ENCODE measurements at regions not wholly inside any gene's neighbourhood (a gene's known extent, or its start where the extent isn't known, plus 50 kb on each side); places are given as distances from the start of the nearest gene placed in this dataset.
"Not testable (repeated sequence)": the region's sequence is repeated elsewhere in the genome, so short reads cannot be mapped to it uniquely, and the experiment has no call there.

DNA sequence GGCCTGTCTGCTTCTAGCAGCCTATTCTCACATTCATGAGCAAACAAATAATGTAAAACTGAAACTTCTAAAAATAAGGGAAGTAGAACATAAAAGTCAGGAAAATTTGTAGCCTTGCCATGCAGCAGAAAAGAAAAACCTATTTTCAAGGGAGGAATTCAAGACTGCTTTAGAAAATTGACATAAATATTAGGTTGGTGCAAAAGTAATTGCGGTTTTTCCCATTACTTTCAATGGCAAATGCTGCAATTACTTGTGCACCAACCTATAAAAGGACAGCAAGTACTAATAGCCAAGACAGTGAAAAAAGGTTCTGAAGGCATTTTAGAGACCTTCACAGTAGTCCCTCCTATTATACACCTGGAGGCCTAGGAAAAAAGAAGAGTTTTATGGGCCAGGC lies 457.8 kb downstream of the KLHL4 start:
- Histone ChIP-seq H3K4me1 (ENCODE audit: control insufficient read depth in 1 of 2, insufficient read depth in 2 of 2, low read length in 2 of 2) (no peaks in the 10 kb centered on the region), H3K4me3 (ENCODE audit: low read length in 2 of 2) (no peak overlapping the region), H3K36me3 (ENCODE audit: control insufficient read depth in 1 of 2, insufficient read depth in 2 of 2, low read length in 1 of 2) (no peaks in the 10 kb centered on the region), H3K9me3 (ENCODE audit: control insufficient read depth, low read length) (peaks cover 3% of the 10 kb centered on the region), H3K27me3 (ENCODE audit: control insufficient read depth in 1 of 2, insufficient read depth in 2 of 2, low read length in 1 of 2) (no peaks in the 10 kb centered on the region), H3K27ac (ENCODE audit: low read depth in 1 of 2, low read length in 2 of 2) (no peak overlapping the region)
- intact Hi-C loops (cut with DNase I): no loop called here
- ATAC-seq (ENCODE audit: low FRiP score): no peak
- 67 to 97% methylated on average over 1 of the region's 1 CpG for WGBS, 2 donors
- DNase-seq: no peak

DNA sequence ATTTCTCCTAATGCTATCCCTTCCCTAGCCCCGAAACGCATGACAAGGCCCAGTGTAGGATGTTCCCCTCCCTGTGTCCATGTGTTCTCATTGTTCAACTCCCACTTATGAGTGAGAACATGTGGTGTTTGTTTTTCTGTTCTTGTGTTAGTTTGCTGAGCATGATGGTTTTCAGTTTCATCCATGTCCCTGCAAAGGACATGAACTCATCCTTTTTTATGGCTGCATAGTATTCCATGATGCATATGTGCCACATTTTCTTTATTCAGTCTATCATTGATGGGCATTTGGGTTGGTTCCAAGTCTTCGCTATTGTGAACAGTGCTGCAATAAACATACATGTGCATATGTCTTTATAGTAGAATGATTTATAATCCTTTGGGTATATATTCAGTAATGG lies 490.3 kb downstream of the KLHL4 start:
- H3K4me3 ChIP-seq (ENCODE audit: low read length in 2 of 2); DNase-seq; H3K27ac ChIP-seq (ENCODE audit: low read depth in 1 of 2, low read length in 2 of 2); ATAC-seq (ENCODE audit: low FRiP score); H3K36me3 ChIP-seq (ENCODE audit: control insufficient read depth in 1 of 2, insufficient read depth in 2 of 2, low read length in 1 of 2); H3K4me1 ChIP-seq (ENCODE audit: control insufficient read depth in 1 of 2, insufficient read depth in 2 of 2, low read length in 2 of 2); H3K9me3 ChIP-seq (ENCODE audit: control insufficient read depth, low read length); H3K27me3 ChIP-seq (ENCODE audit: control insufficient read depth in 1 of 2, insufficient read depth in 2 of 2, low read length in 1 of 2); intact Hi-C loops (cut with DNase I): not testable (repeated sequence)
- 80 to 93% methylated on average over 3 of the region's 3 CpGs for WGBS, 2 donors

DNA sequence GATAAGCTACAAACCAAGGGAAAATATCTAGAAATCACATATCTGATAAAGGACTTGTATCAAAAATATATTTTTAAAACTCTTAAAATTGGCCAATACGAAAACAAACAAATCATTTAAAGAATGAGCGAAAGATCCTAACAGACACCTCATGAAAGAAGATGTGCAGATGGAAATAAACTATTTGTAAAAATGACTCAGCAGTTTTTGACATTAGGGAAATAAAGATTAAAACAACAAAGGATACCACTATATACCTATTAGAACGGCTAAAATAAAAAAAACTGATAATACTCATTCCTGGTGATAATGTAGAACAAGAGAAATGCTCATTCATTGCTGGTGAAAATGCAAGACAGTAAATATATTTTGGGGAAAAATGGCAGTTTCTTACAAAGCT lies 506.4 kb downstream of the KLHL4 start:
- 78 to 83% methylated on average over 3 of the region's 3 CpGs for WGBS, 2 donors
- no peaks in the 10 kb centered on the region for H3K27me3 ChIP-seq (ENCODE audit: control insufficient read depth in 1 of 2, insufficient read depth in 2 of 2, low read length in 1 of 2)
- intact Hi-C loops (cut with DNase I): no loop called here
- no peak overlapping the region for H3K4me3 ChIP-seq (ENCODE audit: low read length in 2 of 2)
- H3K4me1 ChIP-seq (ENCODE audit: control insufficient read depth in 1 of 2, insufficient read depth in 2 of 2, low read length in 2 of 2): no peaks in the 10 kb centered on the region
- H3K27ac ChIP-seq (ENCODE audit: low read depth in 1 of 2, low read length in 2 of 2): no peak overlapping the region
- no peaks in the 10 kb centered on the region for H3K36me3 ChIP-seq (ENCODE audit: control insufficient read depth in 1 of 2, insufficient read depth in 2 of 2, low read length in 1 of 2)
- DNase-seq: no peak
- ATAC-seq (ENCODE audit: low FRiP score): no peak
- no peaks in the 10 kb centered on the region for H3K9me3 ChIP-seq (ENCODE audit: control insufficient read depth, low read length)

DNA sequence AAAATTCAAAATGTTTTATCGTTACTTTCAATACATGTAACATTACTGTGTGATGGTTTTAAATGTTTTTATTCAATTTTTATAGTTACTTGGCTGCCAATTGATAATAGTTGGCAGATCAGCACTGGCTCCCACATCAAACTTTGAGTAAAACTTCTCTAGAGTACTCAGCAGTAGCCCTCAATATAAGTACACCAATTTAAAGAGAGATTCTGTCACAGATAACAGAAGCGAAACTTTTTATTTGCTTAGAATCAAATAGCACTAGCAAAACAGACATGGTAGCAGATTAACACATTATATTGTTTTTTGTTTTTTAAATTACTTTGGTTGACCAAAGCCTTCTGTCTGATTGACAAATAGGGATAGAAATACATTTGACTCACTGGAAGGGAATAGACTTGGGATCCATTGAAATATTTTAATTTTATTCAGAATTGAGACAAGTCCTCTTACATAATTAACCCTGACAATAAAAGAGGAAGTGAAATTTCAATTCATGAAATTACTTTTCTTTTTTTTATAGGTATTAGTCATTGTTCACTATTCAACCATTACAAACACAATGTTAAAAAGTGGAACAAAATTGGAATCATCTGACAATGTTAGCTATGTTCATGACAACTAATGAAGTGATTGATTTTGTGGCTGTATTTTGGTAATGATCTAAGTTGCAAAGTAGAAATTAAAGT lies 554.9 kb downstream of the KLHL4 start:
- DNase-seq: no peak
- WGBS, 2 donors: 70 to 75% methylated on average over 2 of the region's 2 CpGs

DNA sequence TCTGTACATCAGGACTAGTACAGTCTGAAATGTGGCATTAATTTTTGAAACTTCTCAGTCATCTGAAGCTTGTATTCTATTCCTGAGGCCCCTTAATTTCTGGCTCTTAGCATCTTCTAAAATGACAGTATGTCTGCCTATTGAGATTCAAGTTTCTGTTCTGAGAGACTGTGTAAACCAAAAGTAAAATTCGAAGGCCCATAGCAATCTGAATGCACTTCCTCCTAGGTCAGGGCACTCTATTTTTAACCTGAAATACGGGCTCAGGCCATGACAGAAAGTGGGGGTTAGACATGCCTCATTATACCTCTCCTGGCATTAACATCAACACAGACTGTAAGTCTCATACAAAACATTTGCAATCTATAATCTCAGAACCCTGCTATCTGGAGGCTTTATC lies 584.4 kb downstream of the KLHL4 start:
- Histone ChIP-seq H3K9me3 (ENCODE audit: control insufficient read depth, low read length) (no peaks in the 10 kb centered on the region), H3K4me3 (ENCODE audit: low read length in 2 of 2) (no peak overlapping the region), H3K36me3 (ENCODE audit: control insufficient read depth in 1 of 2, insufficient read depth in 2 of 2, low read length in 1 of 2) (no peaks in the 10 kb centered on the region), H3K4me1 (ENCODE audit: control insufficient read depth in 1 of 2, insufficient read depth in 2 of 2, low read length in 2 of 2) (no peaks in the 10 kb centered on the region), H3K27ac (ENCODE audit: low read depth in 1 of 2, low read length in 2 of 2) (no peak overlapping the region), H3K27me3 (ENCODE audit: control insufficient read depth in 1 of 2, insufficient read depth in 2 of 2, low read length in 1 of 2) (no peaks in the 10 kb centered on the region)
- DNase-seq (no peak), ATAC-seq (ENCODE audit: low FRiP score) (no peak)
- 13 to 15% methylated on average over 2 of the region's 2 CpGs for WGBS, 2 donors
- intact Hi-C loops (cut with DNase I): no loop called here

More for the DNA sequence above, 554.9 kb downstream of the KLHL4 start:
- intact Hi-C loops (cut with DNase I): no loop called here
- Histone ChIP-seq H3K27ac (ENCODE audit: low read depth in 1 of 2, low read length in 2 of 2) (no peak overlapping the region), H3K27me3 (ENCODE audit: control insufficient read depth in 1 of 2, insufficient read depth in 2 of 2, low read length in 1 of 2) (no peaks in the 10 kb centered on the region), H3K4me3 (ENCODE audit: low read length in 2 of 2) (no peak overlapping the region), H3K9me3 (ENCODE audit: control insufficient read depth, low read length) (no peaks in the 10 kb centered on the region), H3K36me3 (ENCODE audit: control insufficient read depth in 1 of 2, insufficient read depth in 2 of 2, low read length in 1 of 2) (no peaks in the 10 kb centered on the region), H3K4me1 (ENCODE audit: control insufficient read depth in 1 of 2, insufficient read depth in 2 of 2, low read length in 2 of 2) (no peaks in the 10 kb centered on the region)
- no peak for ATAC-seq (ENCODE audit: low FRiP score)

DNA sequence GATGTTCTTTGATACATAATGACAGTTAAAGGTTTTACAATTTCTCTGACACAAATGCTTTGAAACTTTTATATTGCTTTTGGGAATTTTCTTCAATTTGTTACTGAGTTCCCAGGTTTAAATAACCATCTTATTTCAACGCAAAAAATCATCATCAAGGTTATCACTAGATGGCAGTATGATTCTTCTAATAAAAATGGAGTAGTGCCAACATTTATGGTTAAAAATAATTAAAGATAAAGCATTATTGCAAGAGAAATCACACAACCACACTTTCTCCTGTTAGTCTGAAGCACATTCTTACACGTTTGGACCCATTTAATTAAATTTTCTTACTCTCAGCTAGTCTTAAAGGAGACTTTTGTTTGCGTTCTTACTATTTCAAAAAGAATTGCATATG lies 611.3 kb upstream of the CPXCR1 start:
- no peak for DNase-seq
- Histone ChIP-seq H3K27ac (ENCODE audit: low read depth in 1 of 2, low read length in 2 of 2) (no peak overlapping the region), H3K9me3 (ENCODE audit: control insufficient read depth, low read length) (no peaks in the 10 kb centered on the region), H3K36me3 (ENCODE audit: control insufficient read depth in 1 of 2, insufficient read depth in 2 of 2, low read length in 1 of 2) (no peaks in the 10 kb centered on the region), H3K27me3 (ENCODE audit: control insufficient read depth in 1 of 2, insufficient read depth in 2 of 2, low read length in 1 of 2) (no peaks in the 10 kb centered on the region), H3K4me3 (ENCODE audit: low read length in 2 of 2) (no peak overlapping the region), H3K4me1 (ENCODE audit: control insufficient read depth in 1 of 2, insufficient read depth in 2 of 2, low read length in 2 of 2) (no peaks in the 10 kb centered on the region)
- ATAC-seq (ENCODE audit: low FRiP score): no peak
- WGBS, 2 donors: 34 to 35% methylated on average over 3 of the region's 3 CpGs
- intact Hi-C loops (cut with DNase I): no loop called here

DNA sequence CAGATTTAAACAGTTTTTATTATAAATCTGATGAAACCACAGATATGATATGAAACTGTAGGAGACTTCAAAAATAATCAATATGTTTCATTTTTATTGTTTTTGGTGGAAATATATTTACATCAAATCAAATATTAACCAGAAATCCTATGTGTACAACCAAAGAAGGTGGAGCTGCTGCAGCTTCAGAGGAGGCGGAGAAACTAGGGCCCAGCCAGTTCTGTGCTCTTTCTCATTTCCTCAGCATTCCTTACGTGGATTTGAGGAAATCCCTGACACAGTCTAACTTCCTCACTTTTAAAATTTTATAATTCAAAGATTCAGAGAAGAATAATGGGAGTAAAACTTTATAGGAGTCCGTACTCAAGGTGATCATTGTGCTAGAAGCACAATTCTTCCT lies 610.7 kb upstream of the CPXCR1 start:
- H3K36me3 ChIP-seq (ENCODE audit: control insufficient read depth in 1 of 2, insufficient read depth in 2 of 2, low read length in 1 of 2): no peaks in the 10 kb centered on the region
- H3K27me3 ChIP-seq (ENCODE audit: control insufficient read depth in 1 of 2, insufficient read depth in 2 of 2, low read length in 1 of 2): no peaks in the 10 kb centered on the region
- H3K4me1 ChIP-seq (ENCODE audit: control insufficient read depth in 1 of 2, insufficient read depth in 2 of 2, low read length in 2 of 2): no peaks in the 10 kb centered on the region
- WGBS, 2 donors: 64 to 79% methylated on average over 3 of the region's 3 CpGs
- intact Hi-C loops (cut with DNase I): no loop called here
- no peak for DNase-seq
- no peak overlapping the region for H3K4me3 ChIP-seq (ENCODE audit: low read length in 2 of 2)
- no peak overlapping the region for H3K27ac ChIP-seq (ENCODE audit: low read depth in 1 of 2, low read length in 2 of 2)
- H3K9me3 ChIP-seq (ENCODE audit: control insufficient read depth, low read length): no peaks in the 10 kb centered on the region
- no peak for ATAC-seq (ENCODE audit: low FRiP score)

DNA sequence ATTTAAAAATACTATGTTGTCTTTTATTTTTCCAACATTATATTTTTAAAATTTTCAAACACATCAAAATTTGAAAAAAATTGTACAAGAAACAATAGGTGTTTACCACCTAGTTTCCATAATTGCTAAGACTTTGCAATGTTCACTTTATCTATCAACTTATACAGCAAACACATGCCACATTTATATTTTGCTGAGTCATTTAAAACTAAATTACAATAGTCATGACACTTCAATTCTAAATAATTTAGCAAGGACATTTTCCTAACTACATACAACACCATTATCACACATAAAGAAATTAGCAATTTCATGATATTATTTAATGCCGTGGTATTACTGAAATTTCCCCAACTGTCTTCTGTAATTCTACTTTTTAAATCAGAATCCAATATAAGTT lies 600.4 kb upstream of the CPXCR1 start:
- Histone ChIP-seq H3K36me3 (ENCODE audit: control insufficient read depth in 1 of 2, insufficient read depth in 2 of 2, low read length in 1 of 2) (no peaks in the 10 kb centered on the region), H3K27ac (ENCODE audit: low read depth in 1 of 2, low read length in 2 of 2) (no peak overlapping the region), H3K27me3 (ENCODE audit: control insufficient read depth in 1 of 2, insufficient read depth in 2 of 2, low read length in 1 of 2) (no peaks in the 10 kb centered on the region), H3K9me3 (ENCODE audit: control insufficient read depth, low read length) (no peaks in the 10 kb centered on the region), H3K4me3 (ENCODE audit: low read length in 2 of 2) (no peak overlapping the region), H3K4me1 (ENCODE audit: control insufficient read depth in 1 of 2, insufficient read depth in 2 of 2, low read length in 2 of 2) (no peaks in the 10 kb centered on the region)
- intact Hi-C loops (cut with DNase I): no loop called here
- WGBS, 2 donors: 97 to 100% methylated on average over 1 of the region's 1 CpG
- ATAC-seq (ENCODE audit: low FRiP score) (no peak), DNase-seq (no peak)

DNA sequence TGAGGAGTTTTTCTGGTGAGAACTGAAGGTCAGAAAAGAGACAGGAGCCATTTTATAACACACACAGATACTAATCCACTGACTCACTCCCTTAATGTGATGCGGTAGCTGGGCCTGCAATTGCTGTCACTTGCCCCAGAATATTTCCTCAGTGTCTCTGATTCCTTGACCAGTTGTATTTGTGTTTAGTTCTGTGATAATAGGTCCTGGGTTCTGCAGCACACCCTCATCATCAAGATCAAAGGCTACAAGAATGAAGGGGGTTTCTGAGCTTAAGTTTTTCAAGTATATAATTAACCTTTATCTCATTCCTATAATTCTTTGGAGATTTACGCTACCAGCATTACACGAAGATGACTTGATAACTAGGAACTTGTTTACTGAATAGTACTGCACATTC lies 576.5 kb upstream of the CPXCR1 start:
- no peaks in the 10 kb centered on the region for H3K36me3 ChIP-seq (ENCODE audit: control insufficient read depth in 1 of 2, insufficient read depth in 2 of 2, low read length in 1 of 2)
- H3K4me3 ChIP-seq (ENCODE audit: low read length in 2 of 2): no peak overlapping the region
- WGBS, 2 donors: 71 to 77% methylated on average over 3 of the region's 3 CpGs
- no peaks in the 10 kb centered on the region for H3K4me1 ChIP-seq (ENCODE audit: control insufficient read depth in 1 of 2, insufficient read depth in 2 of 2, low read length in 2 of 2)
- intact Hi-C loops (cut with DNase I): no loop called here
- no peaks in the 10 kb centered on the region for H3K9me3 ChIP-seq (ENCODE audit: control insufficient read depth, low read length)
- no peaks in the 10 kb centered on the region for H3K27me3 ChIP-seq (ENCODE audit: control insufficient read depth in 1 of 2, insufficient read depth in 2 of 2, low read length in 1 of 2)
- no peak for DNase-seq
- no peak overlapping the region for H3K27ac ChIP-seq (ENCODE audit: low read depth in 1 of 2, low read length in 2 of 2)
- no peak for ATAC-seq (ENCODE audit: low FRiP score)
